Chondrocyte (in vitro differentiated cells): ENCODE measurements at regions not wholly inside any gene's neighbourhood (a gene's known extent, or its start where the extent isn't known, plus 50 kb on each side); places are given as distances from the start of the nearest gene placed in this dataset.
"Not testable (repeated sequence)": the region's sequence is repeated elsewhere in the genome, so short reads cannot be mapped to it uniquely, and the experiment has no call there.

Source experiments
- DNase-seq: peaks from one replicate; pipeline ENCODE4 v3.0.0; 2021; ENCODE audit warnings: mixed read lengths, low spot score
- H3K27ac Mint-ChIP-seq: one replicate; pipeline ENCODE4 v1.8.0; 2021; ENCODE audit warnings: mild to moderate bottlenecking, moderate library complexity, mixed read lengths; ENCODE audit not compliant: unreplicated experiment
- H3K27me3 Mint-ChIP-seq: 2 replicates; pipeline ENCODE4 v1.8.0; 2021; ENCODE audit warnings: low read depth, mixed read lengths
- H3K36me3 Mint-ChIP-seq: 2 replicates; pipeline ENCODE4 v1.8.0; 2021; ENCODE audit warnings: low read depth, mixed read lengths
- H3K4me1 Mint-ChIP-seq: 2 replicates; pipeline ENCODE4 v1.8.0; 2021; ENCODE audit warnings: low read depth, mild to moderate bottlenecking, mixed read lengths
- H3K4me3 Mint-ChIP-seq: one replicate; pipeline ENCODE4 v1.8.0; 2021; ENCODE audit warnings: mild to moderate bottlenecking, moderate library complexity, mixed read lengths; ENCODE audit not compliant: unreplicated experiment
- H3K9me3 Mint-ChIP-seq: 2 replicates; pipeline ENCODE4 v1.8.0; 2021; ENCODE audit warnings: low read depth, mixed read lengths
- CTCF ChIP-seq: fragments of 200-600 bp; sonication (generic); IDR thresholded peaks from 2 replicates; pipeline ENCODE4 v1.5.0; 2021; ENCODE audit warnings: antibody characterized with exemption, mild to moderate bottlenecking, moderate library complexity

DNA sequence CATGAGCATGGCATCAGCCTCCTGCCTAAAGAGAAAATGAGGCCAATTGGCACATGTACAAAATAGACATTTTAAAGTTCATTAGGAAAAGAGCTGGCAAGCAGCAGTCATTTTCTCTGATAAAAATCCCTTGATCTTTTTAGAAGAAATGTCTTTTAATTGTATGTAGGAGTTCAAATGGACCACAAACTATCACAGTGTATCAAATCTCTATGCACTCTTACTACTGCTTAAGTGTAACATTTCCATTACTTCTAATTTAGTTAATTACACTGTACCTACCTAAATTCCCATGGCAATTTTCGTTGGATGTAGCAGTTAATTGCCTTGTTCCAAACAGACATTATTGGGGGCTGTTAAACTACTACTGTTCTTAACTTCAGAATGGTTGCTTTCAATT, 233.7 kb upstream of the TECRL start:
- Mint-ChIP-seq H3K27me3 (peaks cover 2% of the 10 kb centered on the region), H3K27ac (no peak overlapping the region), H3K9me3 (no peaks in the 10 kb centered on the region), H3K36me3 (no peaks in the 10 kb centered on the region), H3K4me3 (no peak overlapping the region), H3K4me1 (no peaks in the 10 kb centered on the region)
- no peak for DNase-seq
- no peak for TF ChIP-seq CTCF

DNA sequence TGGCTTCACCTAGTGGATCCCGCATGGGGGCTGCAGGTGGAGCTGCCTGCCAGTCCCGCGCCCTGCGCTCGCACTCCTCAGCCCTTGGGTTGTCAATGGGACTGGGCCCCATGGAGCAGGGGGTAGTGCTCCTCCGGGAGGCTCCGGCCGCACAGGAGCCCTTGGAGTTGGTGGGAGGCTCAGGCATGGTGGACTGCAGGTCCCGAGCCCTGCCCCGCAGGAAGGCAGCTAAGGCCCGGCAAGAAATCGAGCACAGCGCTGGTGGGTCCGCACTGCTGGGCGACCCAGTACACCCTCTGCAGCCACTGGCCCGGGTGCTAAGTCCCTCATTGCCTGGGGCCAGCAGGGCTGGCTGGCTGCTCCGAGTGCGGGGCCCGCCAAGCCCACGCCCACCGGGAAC, 231.2 kb upstream of the TECRL start:
- not testable (repeated sequence) for H3K4me3 Mint-ChIP-seq, H3K36me3 Mint-ChIP-seq

GRCh38 chr4:64625438-64625837, 216.2 kb upstream of the TECRL start:
- H3K4me1 Mint-ChIP-seq, result no peaks in the 10 kb centered on the region
- no peaks in the 10 kb centered on the region for H3K9me3 Mint-ChIP-seq
- no peak overlapping the region for H3K4me3 Mint-ChIP-seq
- TF ChIP-seq CTCF, result no peak
- peaks cover 8% of the 10 kb centered on the region for H3K27me3 Mint-ChIP-seq
- H3K36me3 Mint-ChIP-seq, result no peaks in the 10 kb centered on the region
- no peak for DNase-seq
- no peak overlapping the region for H3K27ac Mint-ChIP-seq

More for the DNA sequence above, 231.2 kb upstream of the TECRL start:
- H3K27me3 Mint-ChIP-seq, DNase-seq, H3K9me3 Mint-ChIP-seq, H3K27ac Mint-ChIP-seq, H3K4me1 Mint-ChIP-seq: not testable (repeated sequence)

- no peak overlapping the region for H3K4me3 Mint-ChIP-seq
- H3K27me3 Mint-ChIP-seq, result peaks cover 9% of the 10 kb centered on the region
- H3K27ac Mint-ChIP-seq, result no peak overlapping the region
- H3K9me3 Mint-ChIP-seq, result no peaks in the 10 kb centered on the region
- H3K4me1 Mint-ChIP-seq, result no peaks in the 10 kb centered on the region
- TF ChIP-seq CTCF, result peak; percentile 65
- DNase-seq, result no peak
- H3K36me3 Mint-ChIP-seq, result no peaks in the 10 kb centered on the region
Measured at GRCh38 chr4:64617800-64618199, 208.6 kb upstream of the TECRL start.

DNA sequence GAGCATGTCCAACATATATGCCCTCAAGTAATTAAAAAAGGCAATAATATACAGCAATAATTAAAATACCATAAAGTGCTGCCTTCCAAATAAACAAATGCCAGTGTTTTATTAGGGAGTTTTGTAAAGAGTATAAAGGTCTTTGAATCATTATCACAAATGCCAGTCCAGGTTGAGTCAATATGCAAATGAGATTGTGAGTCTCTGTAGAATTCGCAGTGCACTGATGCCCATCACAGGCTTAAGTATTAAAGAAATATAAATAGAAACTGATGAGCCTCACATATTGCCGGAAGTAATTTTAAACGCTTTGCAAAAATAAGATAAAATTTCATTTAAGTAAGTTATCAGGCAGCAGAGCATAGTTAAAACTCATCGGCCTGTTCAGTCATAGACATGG, 205.0 kb upstream of the TECRL start:
- no peak for DNase-seq
- peaks cover 4% of the 10 kb centered on the region for H3K9me3 Mint-ChIP-seq
- no peak overlapping the region for H3K27ac Mint-ChIP-seq
- no peaks in the 10 kb centered on the region for H3K4me1 Mint-ChIP-seq
- H3K36me3 Mint-ChIP-seq, result no peaks in the 10 kb centered on the region
- H3K27me3 Mint-ChIP-seq, result peaks cover 9% of the 10 kb centered on the region
- H3K4me3 Mint-ChIP-seq, result no peak overlapping the region
- TF ChIP-seq CTCF, result no peak

DNA sequence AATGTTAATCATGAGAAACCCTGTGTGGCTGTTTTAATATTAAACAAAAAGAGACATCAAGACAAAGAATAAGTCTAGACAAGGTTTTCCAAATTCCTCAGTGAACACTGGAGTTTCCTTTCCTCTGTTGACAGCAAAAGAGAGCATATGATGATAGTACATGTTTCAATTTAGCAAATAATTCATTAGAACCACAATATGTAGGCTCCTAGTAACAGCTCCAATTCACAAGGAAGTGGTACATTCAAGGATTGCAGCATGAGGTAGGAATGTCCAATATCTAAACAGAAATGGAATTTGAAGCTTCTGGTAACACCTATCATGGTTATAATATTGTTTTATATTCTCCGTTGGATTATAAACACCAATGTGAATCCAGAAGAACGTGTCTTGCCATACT, 203.8 kb upstream of the TECRL start:
- Mint-ChIP-seq H3K27ac (no peak overlapping the region), H3K9me3 (peaks cover 4% of the 10 kb centered on the region), H3K4me1 (no peaks in the 10 kb centered on the region), H3K27me3 (peaks cover 7% of the 10 kb centered on the region), H3K36me3 (no peaks in the 10 kb centered on the region), H3K4me3 (no peak overlapping the region)
- DNase-seq, result no peak
- no peak for TF ChIP-seq CTCF
